IMR-90 (cell line): ENCODE measurements at regions not wholly inside any gene's neighbourhood (a gene's known extent, or its start where the extent isn't known, plus 50 kb on each side); places are given as distances from the start of the nearest gene placed in this dataset.

Experiments used
- ATAC-seq: fragments of 200-7000 bp; cut with Tn5 transposase; 2 replicates; pipeline ENCODE4 v1.9.1; 2020; ENCODE audit warnings: low read depth, mild to moderate bottlenecking, moderate library complexity
- BruUV-seq: library from RNA; stranded (reverse); fragments of 400-500 nt; replicated peaks from 2 replicates; lab custom pipeline; 2021; lab: Mats Ljungman, UMichigan
- CTCF ChIA-PET: fragments of 300-600 bp; formaldehyde crosslinking; extraction: SDS; loops from one replicate; lab custom pipeline; 2021; ENCODE audit warnings: antibody characterized with exemption; lab: Yijun Ruan, JAX
- POLR2A ChIA-PET: fragments of 300-600 bp; sonication (Branson Sonifier 250); formaldehyde crosslinking; loops from one replicate; lab custom pipeline; 2022; ENCODE audit warnings: antibody characterized with exemption; ENCODE audit not compliant: unreplicated experiment; lab: Charles Lee
- DNase-seq: peaks from one replicate; pipeline ENCODE4 v3.0.0; 2013
- H2AFZ ChIP-seq: replicated peaks from 2 replicates; pipeline ENCODE3; 2013; ENCODE audit warnings: low read length, mild to moderate bottlenecking; ENCODE audit not compliant: poor library complexity
- H2AK5ac ChIP-seq: 2 replicates; pipeline ENCODE4 v1.6.1; 2013; ENCODE audit warnings: low read depth, low read length, inconsistent platforms
- H2AK9ac ChIP-seq: replicated peaks from 2 replicates; pipeline ENCODE3; 2013; ENCODE audit warnings: mild to moderate bottlenecking, low read depth, low read length, moderate library complexity; ENCODE audit not compliant: poor library complexity
- H2BK120ac ChIP-seq: 2 replicates; pipeline ENCODE4 v1.6.1; 2013; ENCODE audit warnings: low read depth, low read length, inconsistent platforms
- H2BK15ac ChIP-seq: 3 replicates; pipeline ENCODE4 v1.6.1; 2013; ENCODE audit warnings: low read depth, low read length, inconsistent platforms
- H2BK20ac ChIP-seq: 2 replicates; pipeline ENCODE4 v1.6.1; 2013; ENCODE audit warnings: low read depth, mild to moderate bottlenecking, inconsistent platforms, low read length, moderate library complexity
- H2BK5ac ChIP-seq: 2 replicates; pipeline ENCODE4 v1.6.1; 2013; ENCODE audit warnings: mild to moderate bottlenecking, low read depth, low read length, inconsistent platforms; ENCODE audit not compliant: poor library complexity, severe bottlenecking
- H3K14ac ChIP-seq: replicated peaks from 2 replicates; pipeline ENCODE4 v1.6.1; 2013; ENCODE audit warnings: low read depth, low read length, inconsistent platforms
- H3K18ac ChIP-seq: 2 replicates; pipeline ENCODE4 v1.6.1; 2013; ENCODE audit warnings: low read depth, low read length, control low read depth
- H3K23ac ChIP-seq: 2 replicates; pipeline ENCODE4 v1.6.1; 2013; ENCODE audit warnings: low read depth, low read length, inconsistent platforms
- H3K27ac ChIP-seq: 2 replicates; pipeline ENCODE4 v1.5.1; 2013; ENCODE audit warnings: mild to moderate bottlenecking, control low read depth, low read length; ENCODE audit not compliant: insufficient read depth
- H3K27me3 ChIP-seq: 2 replicates; pipeline ENCODE4 v1.6.1; 2013; ENCODE audit warnings: low read length; ENCODE audit not compliant: control insufficient read depth, insufficient read depth
- H3K36me3 ChIP-seq: 2 replicates; pipeline ENCODE4 v1.6.1; 2013; ENCODE audit warnings: low read length, mixed read lengths; ENCODE audit not compliant: control insufficient read depth, insufficient read depth
- H3K4ac ChIP-seq: 2 replicates; pipeline ENCODE4 v1.6.1; 2013; ENCODE audit warnings: low read depth, low read length, inconsistent platforms
- H3K4me1 ChIP-seq: 2 replicates; pipeline ENCODE4 v1.6.1; 2013; ENCODE audit warnings: low read length, mixed read lengths; ENCODE audit not compliant: control insufficient read depth, insufficient read depth
- H3K4me2 ChIP-seq: 2 replicates; pipeline ENCODE4 v1.6.1; 2013; ENCODE audit warnings: low read depth, mild to moderate bottlenecking, control low read depth, low read length, moderate library complexity
- H3K4me3 ChIP-seq: 2 replicates; pipeline ENCODE4 v1.5.1; 2013; ENCODE audit warnings: low read depth, mild to moderate bottlenecking, control low read depth, low read length, moderate library complexity; ENCODE audit not compliant: insufficient read depth
- H3K56ac ChIP-seq: 2 replicates; pipeline ENCODE4 v1.6.1; 2013; ENCODE audit warnings: low read length, inconsistent platforms; ENCODE audit not compliant: insufficient read depth; ENCODE audit errors: extremely low read depth
- H3K79me1 ChIP-seq, 2 experiments: 2 replicates each; pipeline ENCODE4 v1.6.1; 2013; ENCODE audit warnings: low read length in 2 of 2, inconsistent platforms in 1 of 2, low read depth in 1 of 2
- H3K9ac ChIP-seq: 2 replicates; pipeline ENCODE4 v1.6.1; 2013; ENCODE audit warnings: low read depth, low read length, control low read depth
- H3K9me1 ChIP-seq: 2 replicates; pipeline ENCODE4 v1.6.1; 2013; ENCODE audit warnings: low read length, inconsistent platforms; ENCODE audit not compliant: insufficient read depth
- H3K9me3 ChIP-seq: 2 replicates; pipeline ENCODE4 v1.6.1; 2013; ENCODE audit warnings: low read length; ENCODE audit not compliant: control insufficient read depth, insufficient read depth
- H4K20me1 ChIP-seq: 2 replicates; pipeline ENCODE4 v1.6.1; 2013; ENCODE audit warnings: low read length, inconsistent platforms; ENCODE audit not compliant: insufficient read depth
- H4K5ac ChIP-seq: 2 replicates; pipeline ENCODE4 v1.6.1; 2013; ENCODE audit warnings: mild to moderate bottlenecking, low read depth, low read length, control low read depth
- H4K8ac ChIP-seq, 2 experiments: 2 replicates each; pipeline ENCODE4 v1.6.1; 2013; ENCODE audit warnings: low read depth in 2 of 2, low read length in 2 of 2, control low read depth in 1 of 2, inconsistent platforms in 1 of 2
- H4K91ac ChIP-seq: 2 replicates; pipeline ENCODE4 v1.6.1; 2013; ENCODE audit warnings: low read depth, low read length, inconsistent platforms; ENCODE audit not compliant: insufficient read depth
- RAD21 ChIP-seq: IDR thresholded peaks from 2 replicates; pipeline ENCODE4 v1.6.1; 2012; ENCODE audit warnings: low read length, improper control_type of control experiment
- WGBS, 2 experiments: methylation state at CpG; one replicate each; pipeline versions ENCODE4 v1.1.5 to v1.1.7; 2013; ENCODE audit warnings: missing lambda C conversion rate in 2 of 2; ENCODE audit not compliant: insufficient read length in 1 of 2; ENCODE audit errors: extremely low coverage in 2 of 2; 5-methylcytosine and 5-hydroxymethylcytosine counted together
- dilution Hi-C: fragments of 300-500 bp; cut with HindIII; formaldehyde crosslinking; loops from one replicate; pipeline ENCODE4 v1.14.3; 2018; ENCODE audit warnings: low sequenced_read_pairs; ENCODE audit not compliant: unreplicated experiment
- in situ Hi-C: fragments of 300-500 bp; cut with MboI; formaldehyde crosslinking; loops from 3 replicates; pipeline ENCODE4 v1.14.3; 2019; ENCODE audit warnings: low sequenced_read_pairs, inconsistent platforms, mixed read lengths
- intact Hi-C: fragments of 100-400 bp; cut with micrococcal nuclease; formaldehyde crosslinking; loops from 2 replicates; pipeline ENCODE4 v1.10.0; 2022

DNA sequence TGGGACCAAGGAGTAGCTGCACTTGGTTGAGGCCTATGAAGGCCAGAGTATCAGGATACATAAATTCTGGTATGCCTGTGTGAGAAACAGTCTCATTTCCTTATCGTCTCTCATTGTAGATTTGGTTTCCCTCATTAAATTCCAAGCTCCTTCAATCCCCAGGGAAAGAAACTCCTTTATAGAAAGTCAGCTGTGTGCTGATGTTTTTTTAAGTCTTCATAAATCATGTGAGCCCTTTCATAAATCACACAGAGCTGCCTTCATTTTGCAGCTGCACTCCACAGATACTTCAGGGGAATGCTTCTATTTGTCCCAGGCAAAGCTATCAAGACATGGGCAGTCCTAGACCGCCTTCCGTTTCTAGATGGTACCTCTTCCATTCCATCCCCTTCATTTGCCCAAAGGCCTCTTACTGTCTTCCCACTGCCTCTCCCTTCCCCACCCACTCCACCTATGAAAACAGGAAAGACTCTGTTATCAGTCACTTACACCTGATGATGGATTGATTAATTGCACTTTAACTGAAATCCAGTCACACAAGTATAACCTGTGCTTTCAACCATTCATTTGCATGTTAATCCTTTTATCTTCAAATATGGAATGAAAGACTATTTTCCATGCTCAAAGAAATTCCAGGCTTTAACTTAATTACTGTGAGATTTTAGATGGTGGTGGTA is 290.2 kb downstream of the C7orf25 start:
- no peak overlapping the region for H3K9ac ChIP-seq
- H2BK120ac ChIP-seq, result no peak overlapping the region
- no peak overlapping the region for H2AFZ ChIP-seq
- H3K18ac ChIP-seq, result no peak overlapping the region
- H3K4me3 ChIP-seq, result no peak overlapping the region
- POLR2A ChIA-PET, result no interaction called here
- no peaks in the 10 kb centered on the region for H3K4me1 ChIP-seq
- no peak overlapping the region for H3K4me2 ChIP-seq
- no peak overlapping the region for H4K5ac ChIP-seq
- no peak overlapping the region for H2AK5ac ChIP-seq
- no peak for TF ChIP-seq RAD21
- no peak overlapping the region for H2BK20ac ChIP-seq
- H4K91ac ChIP-seq, result no peak overlapping the region
- no peak overlapping the region for H3K27ac ChIP-seq
- no TSS peak for BruUV-seq
- intact Hi-C loops, result no loop called here
- H3K36me3 ChIP-seq, result no peaks in the 10 kb centered on the region
- dilution Hi-C loops, result no loop called here
- H3K27me3 ChIP-seq, result no peaks in the 10 kb centered on the region; the same call in 1 of the 2 replicates
- no peak overlapping the region for H3K23ac ChIP-seq
- H2BK15ac ChIP-seq, result no peak overlapping the region
- no peak overlapping the region for H3K4ac ChIP-seq
- no peak overlapping the region for H3K14ac ChIP-seq
- no peaks in the 10 kb centered on the region for H3K79me1 ChIP-seq
- no peak overlapping the region for H4K8ac ChIP-seq
- H2AK9ac ChIP-seq, result no peak overlapping the region
- H2BK5ac ChIP-seq, result no peak overlapping the region
- H3K9me1 ChIP-seq, result no peaks in the 10 kb centered on the region
- DNase-seq (no peak), ATAC-seq (no peak)
- CTCF ChIA-PET, result no interaction called here
- no peak overlapping the region for H3K56ac ChIP-seq
- H3K9me3 ChIP-seq, result no peaks in the 10 kb centered on the region
- WGBS, 2 experiments, result no CpG with 5 or more reads among the region's 3 CpGs
- H4K20me1 ChIP-seq, result no peaks in the 10 kb centered on the region
- in situ Hi-C loops, result no loop called here
